CD4-positive, alpha-beta T cell treated with Interleukin-12 subunit alpha and Interleukin-12 subunit beta, for 1 hour (primary cell): ENCODE measurements at regions not wholly inside any gene's neighbourhood (a gene's known extent, or its start where the extent isn't known, plus 50 kb on each side); places are given as distances from the start of the nearest gene placed in this dataset.
"Not testable (repeated sequence)": the region's sequence is repeated elsewhere in the genome, so short reads cannot be mapped to it uniquely, and the experiment has no call there.

Experiments
- DNase-seq: peaks from one replicate; pipeline ENCODE4 v3.0.0-alpha.2; 2020

DNA sequence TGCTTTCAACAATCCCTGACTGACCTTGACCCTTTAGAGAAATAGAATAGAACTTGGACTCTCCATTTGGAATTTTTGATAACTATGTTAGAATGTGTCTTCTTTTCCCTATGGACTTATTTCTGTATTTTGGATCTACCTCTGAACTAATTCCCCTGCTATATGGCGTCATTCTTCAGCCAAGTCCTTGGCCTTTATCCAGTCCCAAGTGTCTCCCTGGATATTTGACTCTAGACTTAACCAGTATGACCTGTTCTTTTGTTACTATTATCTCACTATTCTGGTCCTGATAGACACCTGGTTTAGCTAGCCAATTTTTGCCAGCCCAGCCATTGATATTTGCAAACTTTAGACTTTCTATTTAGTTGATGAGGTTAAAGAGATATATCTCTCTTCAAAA is 186.8 kb downstream of the KCNS3 start:
- no peak for DNase-seq

- DNase-seq, result no peak
Measured at GRCh38 chr2:18063826-18064470, 185.5 kb downstream of the KCNS3 start.

GRCh38 chr2:18062892-18063291 is 184.4 kb downstream of the KCNS3 start:
- no peak for DNase-seq

GRCh38 chr2:18061717-18062116 is 183.2 kb downstream of the KCNS3 start:
- no peak for DNase-seq

DNA sequence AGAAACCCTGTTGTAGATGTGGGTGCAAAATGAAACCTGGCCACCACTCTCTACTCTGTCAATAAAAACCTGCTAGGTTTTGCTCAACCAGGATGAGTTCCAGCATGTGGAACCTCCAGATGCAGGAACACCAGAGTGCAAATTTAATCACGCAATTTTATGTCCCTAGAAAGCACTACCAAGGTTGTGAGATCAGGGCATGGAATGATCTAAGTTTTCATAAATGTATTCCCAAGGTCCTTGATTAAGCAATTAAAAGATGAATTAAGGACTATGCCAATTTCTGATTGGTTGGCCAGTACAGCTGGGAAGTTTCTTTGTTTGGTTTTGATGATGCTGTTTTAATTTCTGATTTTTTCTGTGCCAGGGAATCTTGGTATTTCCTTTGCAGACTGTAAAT is 179.2 kb downstream of the KCNS3 start:
- DNase-seq, result no peak

GRCh38 chr2:18055290-18055689 is 176.8 kb downstream of the KCNS3 start:
- no peak for DNase-seq

- no peak for DNase-seq
Measured at GRCh38 chr2:18050001-18050400, 171.5 kb downstream of the KCNS3 start.

DNA sequence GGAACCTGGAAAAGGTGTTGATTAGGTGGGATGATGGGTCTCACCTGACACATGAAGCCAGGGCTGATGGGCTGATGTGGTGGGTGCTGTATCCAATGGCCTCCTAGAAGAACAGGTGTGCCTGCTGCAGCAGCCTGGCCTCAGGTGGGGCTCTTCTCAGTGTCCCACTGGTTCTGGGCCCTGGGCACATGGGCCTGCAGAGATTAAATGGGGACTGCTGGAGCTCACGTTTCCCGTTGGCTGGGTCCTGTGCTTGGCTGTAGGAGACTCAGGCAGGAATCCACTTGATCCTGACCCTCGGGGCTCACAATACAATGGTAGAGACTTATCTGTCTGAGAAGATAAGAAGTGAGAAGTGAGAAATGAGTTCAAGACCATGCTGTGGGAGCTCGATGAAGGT is 170.9 kb downstream of the KCNS3 start:
- DNase-seq, result no peak

- no peak for DNase-seq
Measured at GRCh38 chr2:18047896-18048657, 169.6 kb downstream of the KCNS3 start.

GRCh38 chr2:18047213-18047611 is 168.7 kb downstream of the KCNS3 start:
- no peak for DNase-seq

GRCh38 chr2:18046558-18047212 is 168.2 kb downstream of the KCNS3 start:
- DNase-seq, result no peak

DNA sequence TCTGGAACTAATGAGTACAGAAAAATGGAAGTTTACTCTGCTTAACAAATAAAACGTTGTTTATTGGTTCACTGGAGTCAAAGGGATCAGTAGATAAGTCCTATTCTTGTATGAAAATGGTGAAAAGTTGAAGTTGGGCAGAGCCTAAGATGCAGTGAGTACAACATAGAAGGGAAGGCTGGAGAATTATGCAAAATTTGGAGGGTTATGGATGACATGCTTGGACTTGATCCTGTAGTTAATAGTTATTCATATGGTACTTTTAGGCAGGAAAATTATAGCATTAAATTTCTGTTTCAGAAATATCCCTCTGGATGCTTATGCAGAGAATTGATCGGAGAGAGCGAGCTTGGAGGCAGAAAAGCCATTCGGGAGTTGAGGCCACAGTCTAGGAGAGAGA is 167.6 kb downstream of the KCNS3 start:
- no peak for DNase-seq

GRCh38 chr2:18045230-18045629 is 166.8 kb downstream of the KCNS3 start:
- no peak for DNase-seq

DNA sequence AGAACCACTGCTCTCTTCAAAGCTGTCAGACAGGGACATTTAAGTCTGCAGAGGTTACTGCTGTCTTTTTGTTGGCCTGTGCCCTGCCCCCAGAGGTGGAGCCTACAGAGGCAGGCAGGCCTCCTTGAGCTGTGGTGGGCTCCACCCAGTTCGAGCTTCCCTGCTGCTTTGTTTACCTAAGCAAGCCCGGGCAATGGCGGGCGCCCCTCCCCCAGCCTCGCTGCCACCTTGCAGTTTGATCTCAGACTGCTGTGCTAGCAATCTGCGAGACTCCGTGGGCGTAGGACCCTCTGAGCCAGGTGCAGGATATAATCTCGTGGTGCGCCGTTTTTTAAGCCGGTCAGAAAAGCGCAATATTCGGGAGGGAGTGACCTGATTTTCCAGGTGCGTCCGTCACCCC is 138.9 kb downstream of the KCNS3 start:
- DNase-seq, result not testable (repeated sequence)

DNA sequence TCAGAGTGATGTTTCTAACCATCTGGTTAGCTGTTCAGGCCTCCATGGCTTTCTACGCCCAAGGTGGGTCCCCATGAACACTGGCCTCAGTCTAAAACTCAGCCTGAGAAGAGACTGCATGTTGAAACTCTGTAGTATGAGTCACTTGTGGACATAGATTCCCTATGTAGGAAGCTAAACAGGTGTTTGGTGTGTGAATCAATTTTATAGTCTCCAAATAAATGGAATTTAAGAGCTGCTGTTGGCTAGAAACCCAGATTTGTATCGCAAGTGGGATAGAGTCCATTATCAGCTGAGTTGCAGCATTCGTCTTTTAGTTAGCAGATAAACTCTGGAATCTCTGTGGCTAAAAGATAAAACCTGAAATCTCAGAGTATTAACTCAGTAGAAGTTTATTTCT is 131.4 kb downstream of the KCNS3 start:
- no peak for DNase-seq

- no peak for DNase-seq
Measured at GRCh38 chr2:18005411-18005810, 126.9 kb downstream of the KCNS3 start.

- DNase-seq, result no peak
Measured at GRCh38 chr2:18001671-18002070, 123.2 kb downstream of the KCNS3 start.

DNA sequence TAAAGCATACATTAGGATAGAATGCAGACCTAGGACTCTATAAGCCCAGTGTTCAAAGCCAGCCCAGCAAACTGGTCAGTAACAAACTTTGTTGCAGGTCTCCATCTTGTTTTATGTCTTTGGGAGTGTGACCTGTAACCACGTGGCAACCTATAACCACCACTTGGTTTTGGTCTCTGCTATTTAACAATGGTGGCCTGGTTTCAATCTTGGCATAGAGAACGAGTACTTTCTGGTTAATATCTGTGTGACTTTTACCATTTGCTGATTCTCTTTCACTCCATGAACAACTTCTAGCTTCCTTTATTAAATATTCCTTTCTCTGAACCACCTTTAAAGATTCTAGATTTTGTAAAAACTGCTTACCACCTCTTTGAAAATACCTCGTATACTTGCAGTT is 118.5 kb downstream of the KCNS3 start:
- no peak for DNase-seq

DNA sequence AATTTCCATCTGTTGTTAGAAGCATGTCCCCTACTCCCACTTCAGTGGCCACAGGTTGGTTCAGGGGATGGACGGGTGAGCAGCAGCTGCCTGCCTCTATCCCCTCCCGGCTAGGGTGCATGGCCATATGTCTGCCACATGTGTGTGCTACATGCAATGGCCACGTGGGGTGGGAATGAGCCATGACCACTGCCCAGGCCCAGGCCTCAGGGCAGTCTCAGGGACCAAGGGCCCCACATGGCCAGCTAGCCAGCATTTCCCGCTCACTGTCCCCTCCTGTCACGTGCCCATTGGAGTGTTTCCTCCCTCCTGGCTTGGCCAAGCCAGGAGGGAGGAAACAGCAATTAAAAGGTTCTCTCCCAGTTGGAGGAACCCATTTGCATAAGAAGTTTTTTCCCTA is 117.1 kb downstream of the KCNS3 start:
- no peak for DNase-seq
